ENCODE measurements at regions not wholly inside any gene's neighbourhood (a gene's known extent, or its start where the extent isn't known, plus 50 kb on each side); places are given as distances from the start of the nearest gene placed in this dataset.
A peak's percentile ranks its signal among the peaks of the same experiment; 100 is the strongest.

- TF ChIP-seq SPI1 (IDR thresholded peaks at IDR 0.05; ENCODE audit: low read depth, low read length) (peak; percentile 68), TAF1 (IDR thresholded peaks at IDR 0.05; ENCODE audit: low read depth, low read length) (no peak), POLR2A (IDR thresholded peaks at IDR 0.05; ENCODE audit: low read depth, low read length) (no peak), POLR2AphosphoS5 (IDR thresholded peaks at IDR 0.05; ENCODE audit: low read depth, low read length) (no peak), POU2F2 (IDR thresholded peaks at IDR 0.05; ENCODE audit: low read depth, low read length) (no peak)
Observed at GRCh38 chr2:8606649-8607550, 75.0 kb upstream of the ID2 start.

Measured in GM12891 (cell line).